ENCODE measurements at regions not wholly inside any gene's neighbourhood (a gene's known extent, or its start where the extent isn't known, plus 50 kb on each side); places are given as distances from the start of the nearest gene placed in this dataset.

- H3K9ac ChIP-seq (ENCODE audit: low read depth, low read length) = no peak overlapping the region
- 44% methylated on average over 1 of the region's 7 CpGs; no CpG with 5 or more reads in 1 of the 2 experiments for WGBS, 2 experiments (ENCODE audit: extremely low coverage in 2 of 2, insufficient read length in 1 of 2)
- no peak overlapping the region for H2BK20ac ChIP-seq (ENCODE audit: low read depth, low read length)
- no peak overlapping the region for H3K56ac ChIP-seq (ENCODE audit: extremely low read depth, insufficient read depth, low read length)
- POLR2A ChIA-PET (ENCODE audit: unreplicated experiment) = no interaction called here
- ATAC-seq (ENCODE audit: low read depth) = no peak
- H2BK120ac ChIP-seq (ENCODE audit: low read depth, low read length) = no peak overlapping the region
- no peak overlapping the region for H2BK5ac ChIP-seq (ENCODE audit: low read depth, low read length, poor library complexity, severe bottlenecking)
- H3K4me1 ChIP-seq (ENCODE audit: control insufficient read depth, insufficient read depth, low read length) = peaks cover 1% of the 10 kb centered on the region; the same call in 1 of the 2 replicates
- no peak for DNase-seq
- no peak overlapping the region for H3K4me3 ChIP-seq (ENCODE audit: insufficient read depth, low read depth, low read length)
- CTCF ChIA-PET = no interaction called here
- no peak overlapping the region for H2AK5ac ChIP-seq (ENCODE audit: low read depth, low read length)
- no peak overlapping the region for H4K5ac ChIP-seq (ENCODE audit: low read depth, low read length)
- H4K8ac ChIP-seq (ENCODE audit: low read depth in 2 of 2, low read length in 2 of 2) = no peak overlapping the region
- no peak overlapping the region for H3K4me2 ChIP-seq (ENCODE audit: low read depth, low read length)
- no peak overlapping the region for H2BK15ac ChIP-seq (ENCODE audit: low read depth, low read length)
- no peak overlapping the region for H2AFZ ChIP-seq (replicated peaks; ENCODE audit: low read length, poor library complexity)
- no TSS peak for BruUV-seq (replicated peaks)
- no peak overlapping the region for H3K4ac ChIP-seq (ENCODE audit: low read depth, low read length)
- H2AK9ac ChIP-seq (replicated peaks; ENCODE audit: low read depth, low read length, poor library complexity) = no peak overlapping the region
- no peaks in the 10 kb centered on the region for H4K20me1 ChIP-seq (ENCODE audit: insufficient read depth, low read length)
- no peak overlapping the region for H4K91ac ChIP-seq (ENCODE audit: insufficient read depth, low read depth, low read length)
- no peak overlapping the region for H3K27ac ChIP-seq (ENCODE audit: insufficient read depth, low read length)
- intact Hi-C loops (cut with micrococcal nuclease) (no loop called here), in situ Hi-C loops (cut with MboI; ENCODE audit: low sequenced_read_pairs) (no loop called here), dilution Hi-C loops (cut with HindIII; ENCODE audit: low sequenced_read_pairs, unreplicated experiment) (no loop called here)
- H3K18ac ChIP-seq (ENCODE audit: low read depth, low read length) = no peak overlapping the region
- no peak overlapping the region for H3K14ac ChIP-seq (replicated peaks; ENCODE audit: low read depth, low read length)
- H3K79me1 ChIP-seq (ENCODE audit: low read depth in 1 of 2, low read length in 2 of 2) = no peaks in the 10 kb centered on the region
- TF ChIP-seq POLR2A (IDR thresholded peaks at IDR 0.05; ENCODE audit: low read depth, low read length) (no peak), CEBPB (IDR thresholded peaks at IDR 0.05; ENCODE audit: low read depth, low read length) (no peak), NFE2L2 (IDR thresholded peaks at IDR 0.05; ENCODE audit: low read depth, low read length) (no peak), MAFK (IDR thresholded peaks at IDR 0.05; ENCODE audit: low read depth, low read length) (no peak), BHLHE40 (IDR thresholded peaks at IDR 0.05; ENCODE audit: low read depth, low read length) (no peak), ELK1 (IDR thresholded peaks at IDR 0.05; ENCODE audit: borderline replicate concordance, low read depth, low read length) (no peak), CTCF (conservative IDR thresholded peaks at IDR 0.05; ENCODE audit: low read depth, low read length) (no peak), SMC3 (IDR thresholded peaks at IDR 0.05; ENCODE audit: low read depth, low read length) (no peak), RCOR1 (IDR thresholded peaks at IDR 0.05; ENCODE audit: insufficient replicate concordance, low read length) (no peak), FOS (IDR thresholded peaks at IDR 0.05; ENCODE audit: low read depth, low read length) (no peak), MAZ (IDR thresholded peaks at IDR 0.05; ENCODE audit: borderline replicate concordance, low read depth, low read length) (no peak), CHD1 (IDR thresholded peaks at IDR 0.05; ENCODE audit: low read depth, low read length) (no peak), MXI1 (IDR thresholded peaks at IDR 0.05; ENCODE audit: borderline replicate concordance, low read depth, low read length) (no peak)
- peaks cover 23% of the 10 kb centered on the region for H3K27me3 ChIP-seq (ENCODE audit: control insufficient read depth, insufficient read depth, low read length)
- peaks cover 6% of the 10 kb centered on the region for H3K9me3 ChIP-seq (ENCODE audit: control insufficient read depth, insufficient read depth, low read length)
- H3K23ac ChIP-seq (ENCODE audit: low read depth, low read length) = no peak overlapping the region
- H3K36me3 ChIP-seq (ENCODE audit: control insufficient read depth, insufficient read depth, low read length) = no peaks in the 10 kb centered on the region
- H3K9me1 ChIP-seq (ENCODE audit: insufficient read depth, low read length) = no peaks in the 10 kb centered on the region
Measured at GRCh38 chr9:113708821-113709713, 167.0 kb upstream of the ZNF618 start.

Data from IMR-90 (cell line).